Erythroblast (primary cell): ENCODE measurements at regions not wholly inside any gene's neighbourhood (a gene's known extent, or its start where the extent isn't known, plus 50 kb on each side); places are given as distances from the start of the nearest gene placed in this dataset.

Experiments used
- DNase-seq, 2 experiments: peaks; one replicate each; lab custom pipeline; 2025; lab: John Stamatoyannopoulos, UW
- GATA1 ChIP-seq: IDR thresholded peaks from 2 replicates; pipeline ENCODE4 v1.6.1; 2011; ENCODE audit warnings: low read depth, mild to moderate bottlenecking, control low read depth, low read length, moderate library complexity
- POLR2A ChIP-seq: IDR thresholded peaks from 2 replicates; pipeline ENCODE4 v1.6.1; 2011; ENCODE audit warnings: mild to moderate bottlenecking, low read length

DNA sequence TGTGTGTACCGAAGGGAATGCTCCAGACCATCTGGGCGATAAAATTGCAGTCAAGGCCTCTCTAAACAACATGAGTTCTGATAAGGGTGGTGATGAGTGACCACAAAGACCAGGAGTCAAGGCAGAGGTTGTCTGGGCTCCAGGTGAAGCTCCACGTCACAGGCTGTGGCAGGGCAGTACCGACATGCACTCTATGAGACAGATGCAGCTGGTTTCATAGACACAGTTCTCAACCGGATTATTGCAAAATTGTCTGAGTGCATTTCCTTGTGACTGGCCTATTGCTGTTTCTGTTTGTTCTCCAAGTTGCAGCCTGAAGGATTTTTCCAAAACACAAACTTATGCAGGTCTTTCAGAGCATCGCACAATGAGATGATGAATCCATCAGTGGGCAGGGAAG, 157.5 kb upstream of the HES1 start:
- DNase-seq = no peak
- TF ChIP-seq POLR2A (no peak), GATA1 (no peak)

GRCh38 chr3:193980326-193980725, 155.6 kb upstream of the HES1 start:
- DNase-seq = no peak
- TF ChIP-seq POLR2A (no peak), GATA1 (no peak)

DNA sequence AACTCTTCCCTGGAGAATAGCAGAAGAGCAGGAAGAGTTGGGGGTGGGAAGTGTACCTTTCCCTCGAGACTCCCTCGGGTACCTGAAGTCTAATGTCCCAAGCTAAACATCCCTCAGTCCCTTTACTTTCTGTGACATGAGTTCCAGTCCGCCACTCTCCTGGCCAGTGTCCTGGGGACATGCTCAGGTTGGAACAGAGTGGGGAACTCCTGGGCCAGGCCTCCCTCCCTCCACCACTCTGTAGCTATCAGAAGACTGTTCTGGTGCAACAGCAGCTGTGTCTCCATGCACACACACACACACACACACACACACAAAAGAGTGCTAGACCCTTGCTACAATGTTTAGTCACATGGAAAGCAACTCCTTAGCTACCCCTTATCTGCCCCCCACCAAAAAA, 155.0 kb upstream of the HES1 start:
- TF ChIP-seq GATA1 (no peak), POLR2A (no peak)
- no peak for DNase-seq

- DNase-seq = no peak
- TF ChIP-seq POLR2A (no peak), GATA1 (no peak)
Observed at GRCh38 chr3:193981504-193981903, 154.4 kb upstream of the HES1 start.

GRCh38 chr3:193982258-193982659, 153.7 kb upstream of the HES1 start:
- TF ChIP-seq GATA1 (no peak), POLR2A (no peak)
- no peak for DNase-seq

DNA sequence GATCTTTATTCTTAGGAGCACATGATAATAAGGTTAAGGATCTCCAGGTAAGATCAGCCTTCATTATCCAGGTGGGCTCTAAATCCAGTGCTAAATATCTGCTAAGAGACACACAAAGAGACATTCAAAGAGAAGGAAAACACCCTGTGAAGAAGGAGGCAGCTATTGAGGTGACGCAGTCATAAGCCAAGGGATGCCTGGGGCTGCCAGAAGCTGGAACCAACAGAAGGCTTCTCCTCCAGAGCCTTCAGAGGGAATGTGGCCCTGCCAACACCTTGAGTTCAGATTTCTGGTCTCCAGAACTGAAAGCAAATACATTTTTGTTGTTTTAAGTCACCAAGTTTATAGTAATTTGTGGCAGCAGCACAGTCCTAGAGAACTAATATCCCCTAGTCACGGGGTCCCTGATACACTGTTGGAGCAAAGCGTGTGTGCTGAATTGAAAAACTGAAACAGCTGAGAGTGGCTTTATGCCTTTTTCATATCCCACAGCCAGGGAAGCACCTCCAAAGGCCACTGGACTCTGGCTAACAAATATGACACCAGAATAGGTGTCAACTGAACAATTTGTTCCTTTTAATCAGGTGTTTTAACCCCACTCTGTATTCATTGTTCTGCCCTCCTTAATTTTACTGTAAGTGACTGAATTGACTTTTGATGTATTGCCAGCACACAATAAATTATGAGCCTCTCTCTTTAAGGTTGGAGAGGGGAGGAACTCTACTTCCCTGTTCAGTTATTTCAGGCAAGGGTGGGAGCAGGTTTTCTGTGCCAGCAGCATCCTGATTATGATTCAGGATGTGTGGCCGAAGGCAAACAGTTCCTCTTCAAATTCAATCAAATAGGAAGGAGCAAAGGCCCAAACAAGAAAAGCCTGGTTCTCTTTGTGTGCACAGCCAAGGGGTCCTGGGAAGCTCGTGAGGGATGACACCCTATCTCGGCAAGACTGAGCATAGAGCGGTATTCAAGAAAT, 151.8 kb upstream of the HES1 start:
- TF ChIP-seq GATA1 = no peak
- TF ChIP-seq POLR2A = no peak
- no peak for DNase-seq

DNA sequence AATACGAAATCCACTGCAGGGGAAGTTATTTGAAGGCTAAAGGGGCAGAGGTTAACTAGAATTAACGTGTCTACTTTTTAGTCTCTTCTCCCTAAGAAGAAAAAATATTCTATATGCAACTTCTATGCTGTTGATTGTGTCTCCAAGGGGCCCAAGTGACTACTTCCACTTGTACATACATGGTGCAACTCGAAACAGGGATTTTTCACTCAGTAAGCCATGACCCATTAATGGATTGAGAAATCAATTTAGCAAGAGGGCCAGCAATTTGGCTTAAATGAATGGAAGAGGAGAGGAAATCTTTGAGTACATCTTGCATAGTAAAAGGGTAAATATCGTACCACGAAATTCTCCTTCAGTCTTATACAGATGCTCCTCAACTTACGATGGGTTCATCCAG, 151.1 kb upstream of the HES1 start:
- TF ChIP-seq GATA1 (no peak), POLR2A (no peak)
- DNase-seq = no peak

DNA sequence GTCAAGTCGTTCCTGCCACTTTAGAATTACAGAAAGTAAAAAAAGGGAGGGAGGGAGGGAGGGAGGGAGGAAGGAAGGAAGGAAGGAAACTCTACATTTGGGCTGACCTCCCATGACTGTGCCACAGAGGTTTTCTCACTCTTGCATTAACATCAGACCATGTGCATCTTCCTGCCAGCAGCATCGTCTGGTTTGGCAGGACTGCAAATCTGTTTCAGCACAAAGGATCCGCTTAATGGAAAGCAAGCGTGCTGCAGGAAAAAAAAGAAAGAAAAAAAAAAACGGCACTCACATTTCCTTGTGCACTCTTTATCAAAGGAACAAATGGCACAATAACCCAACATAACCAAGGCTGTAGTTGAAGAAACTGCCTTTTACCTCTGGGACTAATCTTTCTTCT, 148.8 kb upstream of the HES1 start:
- no peak for DNase-seq
- TF ChIP-seq POLR2A = no peak
- TF ChIP-seq GATA1 = no peak

DNA sequence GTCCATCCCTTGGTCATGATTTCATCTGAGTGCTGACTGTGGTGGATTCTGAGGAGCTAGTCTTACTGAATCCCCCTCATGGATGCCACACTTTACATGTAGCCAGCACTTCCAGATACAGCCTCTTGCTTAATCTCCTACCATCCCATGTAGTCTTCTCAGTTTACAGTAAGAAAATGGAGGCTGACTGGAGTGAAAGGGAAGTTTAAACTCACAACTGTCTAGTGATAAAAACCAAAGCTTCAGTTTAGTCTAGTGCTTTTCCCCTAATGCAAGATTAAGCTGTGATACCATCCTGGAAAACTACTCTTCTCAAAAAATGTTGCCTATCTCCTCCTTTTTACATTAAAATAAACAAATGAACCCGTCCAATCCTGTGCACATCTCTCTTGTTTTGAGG, 146.8 kb upstream of the HES1 start:
- TF ChIP-seq GATA1 (no peak), POLR2A (no peak)
- DNase-seq = no peak

- DNase-seq = no peak
- TF ChIP-seq GATA1 = no peak
- no peak for TF ChIP-seq POLR2A
Observed at GRCh38 chr3:193991666-193992424, 144.1 kb upstream of the HES1 start.

- DNase-seq = no peak
- TF ChIP-seq GATA1 (no peak), POLR2A (no peak)
Observed at GRCh38 chr3:193992425-193993037, 143.4 kb upstream of the HES1 start.

GRCh38 chr3:193996221-193996620, 139.7 kb upstream of the HES1 start:
- no peak for DNase-seq
- TF ChIP-seq POLR2A = no peak
- TF ChIP-seq GATA1 = no peak

DNA sequence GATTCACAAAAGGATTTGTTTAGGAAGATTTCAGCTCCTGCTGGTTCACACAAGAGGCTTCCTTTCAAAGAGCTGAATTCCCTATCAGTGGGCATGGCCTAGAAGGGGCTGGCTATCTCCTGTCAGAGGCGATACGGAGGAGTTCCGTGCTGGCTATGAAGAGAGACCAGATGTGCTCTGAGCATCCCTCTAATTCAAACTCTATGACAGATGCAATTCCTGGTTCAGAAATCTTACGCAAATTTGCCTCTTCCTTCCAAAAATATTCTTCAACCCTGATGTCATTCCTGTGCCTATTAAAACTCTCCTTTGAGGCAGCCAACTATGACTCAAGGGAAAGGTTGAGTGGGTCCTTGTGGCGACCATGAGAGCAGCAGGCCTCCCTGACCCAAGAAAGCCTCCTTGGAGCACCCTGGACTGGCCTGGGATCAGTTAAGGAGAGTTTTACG, 139.3 kb upstream of the HES1 start:
- TF ChIP-seq POLR2A (no peak), GATA1 (no peak)
- no peak for DNase-seq
